Activated CD4-positive, alpha-beta T cell treated with anti-CD3 and anti-CD28 coated beads, Interleukin-2, amount 10 ng/mL, durations not matched to agents 7 days and 5 days (primary cell): ENCODE measurements at regions not wholly inside any gene's neighbourhood (a gene's known extent, or its start where the extent isn't known, plus 50 kb on each side); places are given as distances from the start of the nearest gene placed in this dataset.

Experiments
- CTCF ChIA-PET: fragments of 350-600 bp; sonication (Branson Sonifier 250); formaldehyde crosslinking; loops from one replicate; lab custom pipeline; 2021; ENCODE audit warnings: antibody characterized with exemption; lab: Charles Lee
- POLR2A ChIA-PET: fragments of 350-600 bp; sonication (Branson Sonifier 250); formaldehyde crosslinking; loops from one replicate; lab custom pipeline; 2021; ENCODE audit warnings: antibody characterized with exemption; lab: Charles Lee
- DNase-seq: peaks from one replicate; pipeline ENCODE4 v3.0.0-alpha.2; 2020
- H3K27ac Mint-ChIP-seq: one replicate; pipeline ENCODE4 v1.8.0; 2021; ENCODE audit warnings: mild to moderate bottlenecking, moderate library complexity, mixed read lengths
- H3K27me3 Mint-ChIP-seq: one replicate; pipeline ENCODE4 v1.8.0; 2021; ENCODE audit warnings: mixed read lengths
- H3K36me3 Mint-ChIP-seq: one replicate; pipeline ENCODE4 v1.8.0; 2021; ENCODE audit warnings: low read depth, mixed read lengths
- H3K4me1 Mint-ChIP-seq: one replicate; pipeline ENCODE4 v1.8.0; 2021; ENCODE audit warnings: mixed read lengths
- H3K4me3 Mint-ChIP-seq: one replicate; pipeline ENCODE4 v1.8.0; 2021; ENCODE audit warnings: mild to moderate bottlenecking, moderate library complexity, mixed read lengths
- H3K9me3 Mint-ChIP-seq: one replicate; pipeline ENCODE4 v1.8.0; 2021; ENCODE audit warnings: mixed read lengths

DNA sequence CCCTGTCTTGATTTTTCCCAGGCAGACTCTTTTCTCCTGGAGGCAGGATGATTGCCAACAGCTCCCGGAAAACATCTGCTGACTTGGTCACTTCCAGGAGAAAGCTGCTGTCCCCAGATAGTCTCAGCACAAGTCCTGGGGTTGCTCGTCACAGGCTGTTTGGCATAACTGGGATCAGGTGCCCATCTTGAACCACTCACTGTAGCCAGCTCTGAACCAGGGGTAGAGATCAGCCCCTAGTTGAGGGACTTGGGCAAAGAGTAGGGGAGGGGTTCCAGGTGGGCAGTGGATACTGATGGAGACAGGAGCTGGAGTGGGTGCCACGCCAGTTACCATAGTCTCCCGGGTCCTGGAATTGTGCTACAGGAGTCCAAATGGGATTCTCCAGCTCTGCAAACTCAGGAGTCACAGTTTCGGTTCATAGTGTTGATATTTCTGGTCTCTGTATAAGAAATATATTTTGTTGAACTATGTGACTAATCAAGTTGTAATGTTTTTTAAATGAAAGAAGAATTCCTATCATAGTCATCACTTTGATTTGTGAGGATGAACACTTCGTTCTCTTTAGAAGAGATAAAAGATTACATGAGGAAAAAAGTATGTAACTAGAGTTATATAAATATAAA, 1154.5 kb downstream of the AACS start:
- no peaks in the 10 kb centered on the region for H3K36me3 Mint-ChIP-seq
- H3K27me3 Mint-ChIP-seq, result no peaks in the 10 kb centered on the region
- no peaks in the 10 kb centered on the region for H3K9me3 Mint-ChIP-seq
- no peak overlapping the region for H3K4me3 Mint-ChIP-seq
- ChIA-PET CTCF (no interaction called here), POLR2A (no interaction called here)
- no peak overlapping the region for H3K27ac Mint-ChIP-seq
- no peaks in the 10 kb centered on the region for H3K4me1 Mint-ChIP-seq
- no peak for DNase-seq

DNA sequence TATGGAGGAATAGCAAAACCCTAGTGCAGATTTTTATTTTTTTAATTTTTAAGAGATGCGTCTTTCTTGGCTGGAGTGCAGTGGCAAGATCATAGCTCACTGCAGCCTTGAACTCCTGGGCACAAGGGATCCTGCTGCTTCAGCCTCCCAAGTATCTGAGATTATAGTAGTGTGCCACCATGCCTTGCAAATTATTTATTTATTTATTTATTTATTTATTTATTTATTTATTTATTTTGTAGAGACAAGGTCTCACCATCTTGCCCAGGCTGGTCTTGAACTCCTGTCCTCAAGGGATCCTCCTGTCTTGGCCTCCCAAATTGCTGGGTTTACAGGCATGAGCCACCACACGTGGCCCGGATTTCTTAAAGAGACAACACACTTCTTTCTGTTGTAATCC, 1158.8 kb downstream of the AACS start:
- Mint-ChIP-seq H3K9me3 (peaks cover 4% of the 10 kb centered on the region), H3K4me1 (no peaks in the 10 kb centered on the region), H3K27ac (no peak overlapping the region), H3K4me3 (no peak overlapping the region), H3K36me3 (no peaks in the 10 kb centered on the region), H3K27me3 (no peaks in the 10 kb centered on the region)
- ChIA-PET POLR2A (no interaction called here), CTCF (no interaction called here)
- no peak for DNase-seq

DNA sequence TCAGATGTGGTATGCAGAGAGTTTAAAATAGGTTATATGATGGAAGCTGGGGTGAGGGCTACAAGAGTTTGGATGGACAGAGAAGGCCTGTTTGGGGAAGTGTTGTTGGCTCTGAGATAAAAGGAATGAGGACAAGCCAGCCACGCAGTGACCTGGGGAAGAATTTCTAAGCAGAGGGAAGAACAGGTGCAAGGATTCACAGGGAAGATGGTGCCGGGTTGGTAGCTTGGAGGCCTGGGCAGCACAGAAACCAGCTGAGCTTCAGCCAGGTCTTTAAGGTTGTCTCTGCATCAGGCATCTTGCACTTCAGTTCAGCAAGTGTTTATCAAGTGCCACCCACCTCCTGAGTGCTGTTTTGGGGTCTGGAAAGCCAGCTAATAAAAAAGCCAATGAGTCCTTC, 1163.7 kb downstream of the AACS start:
- CTCF ChIA-PET, result no interaction called here
- no peaks in the 10 kb centered on the region for H3K36me3 Mint-ChIP-seq
- no peaks in the 10 kb centered on the region for H3K4me1 Mint-ChIP-seq

DNA sequence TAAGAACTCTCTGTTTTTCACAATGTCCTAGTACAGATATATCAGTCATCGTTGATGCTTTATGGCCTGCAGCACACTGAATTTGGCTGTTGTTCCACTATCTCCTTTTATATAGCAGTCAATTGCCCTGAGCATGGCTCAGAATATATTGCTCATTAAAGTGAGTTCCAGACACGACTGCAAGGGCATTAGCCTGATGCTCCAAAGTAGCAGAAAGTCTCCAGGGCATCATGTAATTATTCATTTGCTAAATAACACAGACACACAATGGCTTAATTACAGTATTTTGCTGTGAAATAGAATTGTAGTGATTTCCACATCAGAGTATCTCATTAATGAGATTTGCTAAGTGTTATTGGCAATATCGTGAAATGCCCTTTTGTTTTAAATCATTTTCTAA, 1167.5 kb downstream of the AACS start:
- Mint-ChIP-seq H3K9me3 (peaks cover 3% of the 10 kb centered on the region), H3K27me3 (no peaks in the 10 kb centered on the region), H3K36me3 (no peaks in the 10 kb centered on the region), H3K27ac (no peak overlapping the region), H3K4me1 (no peaks in the 10 kb centered on the region), H3K4me3 (no peak overlapping the region)
- DNase-seq, result no peak
- ChIA-PET POLR2A (no interaction called here), CTCF (interaction anchor here (1.2 kb wide), 1 partner anchor 17 kb away, joined by 3 read pairs; no protein-coding TSS in a partner anchor)

More for the DNA sequence above, 1163.7 kb downstream of the AACS start:
- DNase-seq, result no peak
- Mint-ChIP-seq H3K9me3 (peaks cover 8% of the 10 kb centered on the region), H3K4me3 (no peak overlapping the region), H3K27me3 (no peaks in the 10 kb centered on the region), H3K27ac (no peak overlapping the region)
- POLR2A ChIA-PET, result no interaction called here

DNA sequence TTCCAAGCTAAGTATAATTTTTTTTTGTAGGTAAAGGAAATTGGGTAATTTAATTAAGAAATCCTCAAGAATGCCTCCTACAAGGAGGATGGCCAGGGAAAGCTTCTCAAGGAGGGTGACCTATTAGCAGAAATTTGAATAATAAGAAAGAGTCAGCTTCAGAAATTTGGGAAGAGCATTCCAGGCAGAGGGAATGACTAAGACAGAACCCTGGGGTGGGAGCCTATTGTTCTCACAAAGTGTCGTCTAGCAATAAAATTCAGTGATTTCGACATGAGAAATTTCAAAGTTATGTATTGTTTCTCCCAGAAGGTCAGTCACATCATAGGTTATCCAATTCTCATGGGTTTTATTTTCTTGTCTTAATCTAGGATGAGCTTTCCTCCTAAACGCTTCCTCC, 1168.4 kb downstream of the AACS start:
- H3K27me3 Mint-ChIP-seq, result no peaks in the 10 kb centered on the region
- H3K36me3 Mint-ChIP-seq, result no peaks in the 10 kb centered on the region
- POLR2A ChIA-PET, result no interaction called here
- no peak for DNase-seq
- no peak overlapping the region for H3K27ac Mint-ChIP-seq
- H3K9me3 Mint-ChIP-seq, result peaks cover 3% of the 10 kb centered on the region
- no peaks in the 10 kb centered on the region for H3K4me1 Mint-ChIP-seq
- H3K4me3 Mint-ChIP-seq, result no peak overlapping the region
- CTCF ChIA-PET, result interaction anchor here (1.2 kb wide), 1 partner anchor 18 kb away, joined by 3 read pairs; no protein-coding TSS in a partner anchor

DNA sequence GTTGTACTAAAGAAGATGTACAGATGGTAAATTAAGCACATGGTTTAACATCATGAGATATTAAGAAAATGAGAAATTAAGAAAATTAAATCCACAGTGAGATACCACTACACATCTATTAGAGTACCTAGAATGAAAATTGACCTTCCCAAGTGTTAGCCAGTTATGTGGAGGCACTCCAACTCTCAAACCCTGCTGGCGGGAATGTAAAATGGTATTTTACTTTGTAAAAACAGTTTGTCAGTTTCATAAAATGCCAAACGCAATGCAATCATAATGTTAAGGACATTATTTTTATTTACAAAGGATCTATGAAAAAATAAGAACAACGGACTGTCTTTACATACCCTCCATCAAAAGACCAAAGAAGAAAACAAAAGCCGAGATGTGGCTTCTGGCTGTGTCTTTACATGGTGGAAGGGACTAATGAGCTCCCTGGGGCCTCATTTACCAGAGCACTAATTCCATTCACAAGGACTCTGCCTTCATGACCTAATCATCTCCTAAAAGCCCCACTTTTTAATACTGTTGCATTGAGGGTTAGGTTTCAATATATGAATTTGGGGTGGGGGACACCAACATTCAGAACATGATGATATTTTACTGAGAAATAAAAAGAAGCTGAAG, 1178.7 kb downstream of the AACS start:
- POLR2A ChIA-PET, result no interaction called here
- no peaks in the 10 kb centered on the region for H3K4me1 Mint-ChIP-seq

DNA sequence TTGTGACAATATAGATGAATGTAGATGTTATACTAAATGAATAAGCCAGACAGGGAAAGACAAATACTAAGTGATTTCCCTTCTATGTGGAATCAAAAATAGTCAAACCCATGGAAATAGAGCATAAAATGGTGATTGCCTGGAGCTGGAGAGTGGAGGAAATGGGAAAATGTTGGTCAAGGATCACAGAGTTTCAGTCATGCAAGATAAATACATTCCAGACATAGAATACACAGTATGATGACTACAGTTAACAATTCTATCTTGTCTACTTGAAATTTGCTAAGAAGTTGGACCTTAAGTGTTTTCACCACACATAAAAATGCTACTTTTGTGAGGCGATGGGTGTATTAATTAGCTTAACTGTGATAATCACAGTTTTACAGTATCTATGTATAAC, 1182.7 kb downstream of the AACS start:
- no peaks in the 10 kb centered on the region for H3K36me3 Mint-ChIP-seq
- H3K4me1 Mint-ChIP-seq, result no peaks in the 10 kb centered on the region
- no peak for DNase-seq
- no peak overlapping the region for H3K27ac Mint-ChIP-seq
- H3K27me3 Mint-ChIP-seq, result no peaks in the 10 kb centered on the region
- ChIA-PET CTCF (no interaction called here), POLR2A (no interaction called here)
- H3K4me3 Mint-ChIP-seq, result no peak overlapping the region
- H3K9me3 Mint-ChIP-seq, result no peaks in the 10 kb centered on the region

More for the DNA sequence above, 1178.7 kb downstream of the AACS start:
- Mint-ChIP-seq H3K27me3 (no peaks in the 10 kb centered on the region), H3K36me3 (no peaks in the 10 kb centered on the region), H3K27ac (no peak overlapping the region), H3K4me3 (no peak overlapping the region), H3K9me3 (no peaks in the 10 kb centered on the region)
- CTCF ChIA-PET, result no interaction called here
- DNase-seq, result no peak

DNA sequence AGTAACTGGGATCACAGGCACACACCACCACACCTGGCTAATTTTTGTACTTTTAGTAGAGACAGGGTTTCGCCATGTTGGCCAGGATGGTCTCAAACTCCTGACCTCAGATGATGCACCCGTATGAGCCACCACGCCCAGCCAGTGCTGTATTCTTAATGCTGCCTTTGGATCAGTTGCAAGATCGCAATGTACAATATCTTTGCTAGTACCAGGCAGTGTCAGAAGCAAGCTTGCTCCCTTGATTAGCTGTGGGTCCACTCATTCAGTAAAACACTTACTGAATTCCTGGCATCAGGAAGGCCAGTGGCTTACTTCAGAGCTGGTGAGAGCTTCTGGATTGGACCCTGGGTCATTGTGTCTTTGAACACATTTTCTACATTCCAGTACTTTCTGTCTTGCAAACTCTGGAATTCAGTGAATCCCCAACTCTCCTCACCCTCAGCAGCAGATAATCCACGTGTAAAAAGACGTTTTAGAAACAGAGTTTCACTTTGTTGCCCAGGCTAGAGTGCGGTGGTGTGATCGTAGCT, 1183.7 kb downstream of the AACS start:
- no peak for DNase-seq
- CTCF ChIA-PET, result no interaction called here
- Mint-ChIP-seq H3K27ac (no peak overlapping the region), H3K36me3 (no peaks in the 10 kb centered on the region), H3K9me3 (no peaks in the 10 kb centered on the region), H3K4me1 (no peaks in the 10 kb centered on the region), H3K27me3 (no peaks in the 10 kb centered on the region), H3K4me3 (no peak overlapping the region)
- POLR2A ChIA-PET, result no interaction called here

DNA sequence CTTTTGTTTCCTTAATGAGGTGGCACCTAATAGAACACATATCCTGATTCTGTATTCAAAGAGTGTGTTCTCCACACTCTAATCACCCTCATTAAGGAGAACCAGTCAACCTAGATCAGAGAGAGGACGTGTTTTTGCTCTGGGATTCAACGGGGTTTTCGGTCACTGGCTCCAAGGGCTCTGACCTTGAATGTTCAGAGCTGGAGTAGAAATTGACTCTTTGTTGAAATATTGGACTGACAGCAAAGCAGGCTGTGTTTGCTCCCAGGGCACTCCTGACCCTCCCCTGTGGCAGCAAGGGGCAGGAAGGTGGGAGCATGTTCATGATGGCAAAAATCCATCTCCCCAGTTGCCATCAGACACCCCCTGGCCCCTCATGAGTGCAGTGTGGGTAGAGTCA, 1193.0 kb downstream of the AACS start:
- POLR2A ChIA-PET, result no interaction called here

DNA sequence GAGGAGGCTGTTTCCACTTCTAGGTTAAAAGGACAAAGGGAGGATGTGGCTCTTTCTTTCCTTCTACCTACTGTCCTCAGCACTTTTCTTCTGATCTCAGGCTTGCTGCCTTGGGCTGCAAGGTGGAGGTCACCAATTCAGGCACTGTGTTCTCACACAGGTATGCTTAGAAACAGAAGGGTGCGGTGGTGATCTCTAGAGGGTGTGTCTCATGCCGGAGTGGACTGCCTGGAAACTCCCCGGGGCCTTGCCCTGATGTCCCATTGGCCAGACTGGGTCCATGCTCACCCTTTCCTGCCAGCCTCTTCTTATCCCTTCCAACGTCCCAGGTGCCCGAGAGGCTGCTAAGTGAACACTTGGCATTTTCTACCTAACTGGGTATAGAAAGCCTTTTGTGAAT, 1197.6 kb downstream of the AACS start:
- POLR2A ChIA-PET, result no interaction called here
- Mint-ChIP-seq H3K27me3 (no peaks in the 10 kb centered on the region), H3K4me1 (no peaks in the 10 kb centered on the region), H3K9me3 (no peaks in the 10 kb centered on the region), H3K4me3 (no peak overlapping the region), H3K27ac (no peak overlapping the region), H3K36me3 (no peaks in the 10 kb centered on the region)
- DNase-seq, result no peak
- CTCF ChIA-PET, result no interaction called here

More for the DNA sequence above, 1193.0 kb downstream of the AACS start:
- Mint-ChIP-seq H3K4me3 (no peak overlapping the region), H3K27me3 (no peaks in the 10 kb centered on the region), H3K9me3 (peaks cover 4% of the 10 kb centered on the region), H3K36me3 (no peaks in the 10 kb centered on the region), H3K4me1 (no peaks in the 10 kb centered on the region), H3K27ac (no peak overlapping the region)
- CTCF ChIA-PET, result no interaction called here
- no peak for DNase-seq

DNA sequence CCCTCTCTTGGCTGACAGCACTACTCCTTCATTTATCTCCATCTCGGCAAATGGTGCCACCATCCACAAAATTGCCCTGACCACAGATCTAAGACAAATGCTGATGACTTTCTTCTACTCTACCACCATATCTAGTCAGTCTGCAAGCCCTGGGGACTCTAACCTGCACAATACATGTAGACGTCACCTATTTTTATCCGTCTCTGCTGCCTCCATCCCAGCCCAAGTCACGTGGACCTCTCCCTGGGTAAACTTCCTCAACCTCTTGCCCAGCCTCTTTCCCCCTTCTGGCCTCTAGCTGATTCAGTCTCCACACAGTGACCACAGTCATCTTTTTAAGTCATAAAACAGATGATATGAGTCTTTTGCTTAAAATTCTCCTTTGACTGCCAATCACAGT, 1203.0 kb downstream of the AACS start:
- CTCF ChIA-PET, result interaction anchor here (0.6 kb wide), 1 partner anchor 473 kb away, joined by 3 read pairs; no protein-coding TSS in a partner anchor
- POLR2A ChIA-PET, result no interaction called here
- H3K9me3 Mint-ChIP-seq, result peaks cover 10% of the 10 kb centered on the region
- no peak for DNase-seq
- no peaks in the 10 kb centered on the region for H3K4me1 Mint-ChIP-seq
- no peaks in the 10 kb centered on the region for H3K27me3 Mint-ChIP-seq
- H3K4me3 Mint-ChIP-seq, result no peak overlapping the region
- H3K36me3 Mint-ChIP-seq, result no peaks in the 10 kb centered on the region
- H3K27ac Mint-ChIP-seq, result no peak overlapping the region

DNA sequence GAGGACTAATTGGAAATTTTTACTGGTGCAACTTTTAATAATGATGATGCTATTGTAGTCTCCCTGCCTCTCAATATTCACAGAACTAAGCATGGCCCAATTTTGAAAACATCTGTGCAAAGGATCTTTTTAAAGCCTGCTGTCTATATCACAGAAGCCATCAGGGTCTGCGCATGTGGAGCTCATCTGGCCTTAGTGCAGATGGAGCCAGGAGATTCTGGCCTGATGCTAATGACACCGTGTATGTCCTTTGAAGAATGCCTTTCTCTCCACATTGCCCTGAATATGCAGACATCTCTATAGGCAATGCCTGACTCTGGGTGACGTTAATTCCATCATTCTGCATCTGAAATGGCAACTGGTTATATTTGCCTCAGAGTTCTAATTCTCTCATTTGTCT, 1205.9 kb downstream of the AACS start:
- no peak overlapping the region for H3K4me3 Mint-ChIP-seq
- POLR2A ChIA-PET, result no interaction called here
- CTCF ChIA-PET, result no interaction called here
- H3K27me3 Mint-ChIP-seq, result no peaks in the 10 kb centered on the region
- H3K36me3 Mint-ChIP-seq, result no peaks in the 10 kb centered on the region
- no peak overlapping the region for H3K27ac Mint-ChIP-seq
- DNase-seq, result no peak
- H3K4me1 Mint-ChIP-seq, result no peaks in the 10 kb centered on the region
- H3K9me3 Mint-ChIP-seq, result peaks cover 10% of the 10 kb centered on the region

DNA sequence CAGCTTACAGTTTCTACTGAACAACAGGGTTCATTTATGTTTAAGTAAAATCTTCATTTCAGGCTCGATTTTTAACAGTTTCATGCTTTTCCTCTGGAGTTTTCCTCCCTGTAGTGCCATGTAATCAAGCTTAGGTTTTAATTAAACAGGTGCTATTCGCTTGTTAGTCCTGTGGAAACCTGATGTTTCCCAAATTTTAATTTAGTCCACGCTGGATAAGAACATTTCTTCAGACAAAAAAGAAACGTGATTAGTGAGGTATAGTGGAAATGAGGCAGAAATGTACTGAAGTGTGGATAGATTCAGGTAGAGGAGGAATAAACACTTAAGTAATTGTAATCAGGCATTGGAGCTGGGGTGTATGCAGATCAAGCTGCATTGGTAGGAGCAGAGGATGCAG, 1217.5 kb downstream of the AACS start:
- no peak for DNase-seq
- H3K36me3 Mint-ChIP-seq, result no peaks in the 10 kb centered on the region
- no peaks in the 10 kb centered on the region for H3K4me1 Mint-ChIP-seq
- ChIA-PET POLR2A (no interaction called here), CTCF (no interaction called here)
- H3K9me3 Mint-ChIP-seq, result peaks cover 5% of the 10 kb centered on the region
- H3K4me3 Mint-ChIP-seq, result no peak overlapping the region
- H3K27ac Mint-ChIP-seq, result no peak overlapping the region
- H3K27me3 Mint-ChIP-seq, result no peaks in the 10 kb centered on the region
